ENCODE measurements at regions not wholly inside any gene's neighbourhood (a gene's known extent, or its start where the extent isn't known, plus 50 kb on each side); places are given as distances from the start of the nearest gene placed in this dataset.
"Not testable (repeated sequence)": the region's sequence is repeated elsewhere in the genome, so short reads cannot be mapped to it uniquely, and the experiment has no call there.

DNA sequence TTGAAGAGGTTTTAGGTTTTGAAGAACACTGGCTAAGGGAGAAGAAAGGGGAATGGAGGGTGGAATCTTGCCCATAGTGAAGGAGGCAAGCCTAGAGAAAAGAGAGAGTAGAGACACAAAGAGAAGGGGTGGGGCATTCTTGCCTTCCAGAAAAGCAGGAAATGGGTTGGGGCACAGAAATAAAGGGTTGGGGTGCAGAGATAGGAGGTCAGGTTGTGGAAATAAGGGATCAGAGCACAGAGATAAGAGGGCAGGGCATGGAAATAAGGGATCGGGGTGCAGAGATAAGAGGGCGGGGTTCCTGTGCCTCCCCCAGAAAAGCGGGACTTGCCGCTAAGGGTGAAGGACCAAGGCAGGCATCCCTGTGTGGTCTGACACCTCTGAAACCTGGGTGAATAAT is 69.9 kb downstream of the ALG1L2 start:
- DNase-seq (ENCODE audit: low read depth in 3 of 3, low spot score in 2 of 3), result not testable (repeated sequence)

DNA sequence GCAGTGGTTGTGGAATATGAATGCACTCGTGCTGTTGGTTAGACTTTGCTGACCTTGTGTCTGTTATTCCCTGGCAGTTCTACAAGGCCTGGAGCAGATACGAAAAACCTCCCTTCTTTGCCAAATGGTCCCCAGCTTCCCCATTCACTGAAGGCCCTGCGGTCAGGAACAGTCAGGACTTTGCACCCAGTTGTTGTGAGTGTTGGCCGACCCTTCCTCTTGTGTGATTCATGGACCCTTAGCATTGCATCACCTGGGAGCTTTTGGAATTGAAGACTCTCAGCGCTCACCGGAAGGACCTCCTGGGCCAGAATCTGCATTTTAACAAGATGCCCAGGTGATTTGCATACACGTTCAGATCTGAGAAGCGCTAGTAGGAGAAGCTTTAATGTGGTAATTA is 71.6 kb downstream of the ALG1L2 start:
- not testable (repeated sequence) for DNase-seq (ENCODE audit: low read depth in 3 of 3, low spot score in 2 of 3)

DNA sequence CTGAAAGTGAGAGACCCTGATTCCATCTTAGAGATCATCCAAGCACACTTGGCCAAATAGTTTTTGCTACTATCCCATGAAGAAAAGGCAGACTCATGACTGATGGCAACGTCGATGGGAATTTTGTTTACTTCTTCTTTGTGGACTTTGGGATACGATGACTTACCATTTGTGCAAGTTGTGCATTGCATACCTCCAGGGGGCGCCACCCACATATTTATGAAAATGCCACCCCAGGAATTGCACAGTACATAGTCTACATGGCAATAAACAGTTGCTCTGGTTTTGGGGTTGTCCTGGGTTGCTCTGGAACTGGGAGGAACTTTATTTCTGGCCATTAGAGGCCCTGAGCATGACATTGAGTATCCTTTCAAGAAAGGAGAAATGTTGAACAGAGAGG is 73.8 kb downstream of the ALG1L2 start:
- not testable (repeated sequence) for DNase-seq (ENCODE audit: low read depth in 3 of 3, low spot score in 2 of 3)

DNA sequence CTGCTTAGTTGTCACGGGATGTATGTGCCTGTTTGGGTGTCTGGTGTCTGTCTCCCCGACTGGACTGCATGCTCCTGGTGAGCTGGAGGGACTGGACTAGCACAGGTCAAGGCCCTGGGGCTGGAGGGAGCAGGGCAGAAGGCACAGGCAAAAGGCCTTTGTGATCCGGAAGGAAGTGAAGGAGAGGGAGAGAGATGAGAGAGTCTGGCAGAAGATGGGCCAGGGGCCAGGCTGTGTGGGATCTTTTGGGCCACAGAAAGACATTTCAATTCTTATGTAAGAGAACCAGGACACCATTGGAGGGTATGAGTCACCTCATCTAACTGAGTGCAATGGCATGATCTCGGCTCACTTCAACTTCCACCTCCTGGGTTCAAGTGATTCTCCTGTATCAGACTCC is 85.2 kb downstream of the ALG1L2 start:
- DNase-seq (ENCODE audit: low read depth in 3 of 3, low spot score in 2 of 3), result not testable (repeated sequence)

DNA sequence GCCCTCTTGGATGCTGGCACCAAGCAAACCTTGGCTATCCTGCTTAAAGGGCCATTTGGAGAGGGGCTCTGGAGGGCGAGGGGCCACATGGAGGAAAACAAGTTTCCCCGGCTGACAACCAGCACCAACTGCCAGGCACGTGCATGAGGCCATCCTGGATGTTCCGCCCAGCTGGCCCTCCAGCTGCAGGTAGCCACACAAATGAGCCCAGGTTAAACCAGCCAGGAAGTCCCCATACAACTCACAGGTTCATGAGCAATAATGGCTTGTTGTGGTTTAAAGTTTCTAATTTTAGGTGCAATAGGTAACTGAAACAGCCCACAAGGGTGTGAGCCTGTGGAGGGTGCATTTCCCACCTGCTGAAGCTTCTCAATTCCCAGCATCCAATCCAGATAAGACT is 93.6 kb downstream of the ALG1L2 start:
- not testable (repeated sequence) for DNase-seq (ENCODE audit: low read depth in 3 of 3, low spot score in 2 of 3)

DNA sequence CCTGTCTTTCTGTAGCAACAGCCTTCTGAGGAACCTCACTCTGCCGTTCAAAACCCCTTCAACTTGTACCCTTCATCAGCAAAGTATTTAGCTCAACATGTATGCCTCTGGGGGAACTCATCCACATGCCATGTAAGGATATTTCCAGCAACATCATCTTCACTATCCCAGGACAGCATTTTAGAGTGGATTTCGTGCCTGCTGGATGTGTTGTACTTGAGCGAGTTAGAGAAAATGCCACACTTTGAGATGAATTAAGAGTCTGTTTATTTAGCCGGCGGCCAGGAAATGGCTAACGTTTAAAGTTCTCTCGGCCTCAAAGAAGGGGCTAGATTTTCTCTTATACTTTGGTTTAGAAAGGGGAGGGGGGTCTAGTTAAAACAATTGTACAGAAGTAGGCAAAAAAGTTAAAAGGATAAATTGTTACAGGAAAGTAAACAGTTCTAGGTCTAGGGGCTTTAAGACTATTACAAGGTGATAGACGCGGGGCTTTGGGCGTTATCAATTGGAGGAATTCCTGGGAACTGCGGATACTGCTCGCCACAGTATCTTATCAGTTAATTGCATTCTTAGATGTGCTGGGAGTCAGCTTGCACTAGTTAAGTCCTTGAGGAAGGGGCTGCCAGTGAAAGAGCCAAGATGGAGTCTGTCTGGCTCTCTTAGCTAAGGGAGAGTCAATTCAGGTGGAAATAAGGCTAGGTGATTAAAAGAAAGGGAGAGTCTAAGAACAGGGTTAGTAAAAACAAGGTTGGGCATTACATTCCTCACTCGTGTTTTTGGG is 95.0 kb downstream of the ALG1L2 start:
- not testable (repeated sequence) for DNase-seq (ENCODE audit: low read depth in 3 of 3, low spot score in 2 of 3)

DNA sequence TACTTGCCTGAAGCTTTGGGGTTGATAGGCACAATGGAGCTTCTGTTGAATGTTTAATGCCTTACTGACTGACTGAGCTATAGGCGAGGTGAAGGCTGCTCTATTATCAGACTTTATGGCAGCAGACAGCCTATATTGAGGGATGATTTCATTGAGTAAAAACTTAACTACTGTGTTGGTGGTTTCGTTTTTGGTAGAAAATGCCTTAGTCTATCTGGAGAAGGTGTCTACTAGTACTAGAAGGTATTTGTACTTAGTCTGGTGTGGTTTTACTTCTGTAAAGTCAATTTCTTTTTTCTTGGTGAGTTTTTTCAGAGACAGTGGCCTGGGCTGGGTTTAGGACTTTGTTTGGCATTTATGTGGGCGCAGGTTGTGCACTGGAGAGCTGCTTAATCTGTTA is 97.2 kb downstream of the ALG1L2 start:
- DNase-seq (ENCODE audit: low read depth in 3 of 3, low spot score in 2 of 3), result not testable (repeated sequence)

DNA sequence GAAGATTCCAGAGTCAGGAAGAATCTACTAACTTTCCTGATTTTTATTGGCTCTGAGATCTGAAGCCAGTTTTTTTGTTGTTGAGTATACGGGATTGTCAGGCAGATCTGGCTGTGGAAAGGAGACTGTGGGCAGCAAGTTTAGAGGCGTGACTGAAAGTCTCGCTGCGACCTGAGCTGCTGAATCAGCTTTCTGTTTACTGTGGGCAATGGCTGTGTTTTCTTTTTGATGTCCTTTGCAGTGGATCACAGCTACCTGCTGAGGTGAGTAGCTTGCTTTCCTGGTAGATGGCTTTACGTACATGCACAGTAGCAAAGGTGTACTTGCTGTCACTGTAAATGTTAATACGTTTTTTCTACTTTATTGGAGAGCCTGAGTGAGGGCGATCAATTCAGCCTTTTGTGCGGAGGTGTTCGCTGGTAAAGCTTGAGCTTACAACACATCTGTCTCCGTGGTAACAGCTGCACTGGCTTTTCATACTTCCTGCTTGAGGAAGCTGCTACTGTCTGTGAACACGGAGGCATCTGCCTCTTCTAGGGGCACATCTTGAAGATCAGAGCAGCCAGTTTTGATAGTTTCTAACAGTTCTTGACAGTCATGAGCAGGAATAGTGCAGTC is 97.8 kb downstream of the ALG1L2 start:
- DNase-seq (ENCODE audit: low read depth in 3 of 3, low spot score in 2 of 3), result not testable (repeated sequence)

DNA sequence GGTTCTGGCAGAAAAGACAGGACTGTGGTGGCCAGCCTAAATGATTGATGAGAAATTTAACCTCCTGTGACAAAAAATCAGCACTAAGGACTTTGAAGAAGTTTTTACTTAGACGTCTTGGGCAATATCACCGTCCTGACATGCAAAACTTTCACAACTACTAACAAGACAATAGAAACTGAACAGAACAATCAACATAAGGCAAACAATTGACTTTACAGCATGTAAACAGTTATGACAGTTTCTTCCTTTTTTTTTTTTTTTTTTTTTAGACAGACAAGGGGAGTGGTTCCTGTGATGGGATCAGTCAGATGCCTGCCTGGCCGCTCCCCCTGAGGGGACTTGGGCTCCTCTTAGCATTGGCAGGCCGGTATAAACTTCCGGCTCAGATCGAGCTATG is 100.8 kb downstream of the ALG1L2 start:
- DNase-seq (ENCODE audit: low read depth in 3 of 3, low spot score in 2 of 3), result not testable (repeated sequence)

DNA sequence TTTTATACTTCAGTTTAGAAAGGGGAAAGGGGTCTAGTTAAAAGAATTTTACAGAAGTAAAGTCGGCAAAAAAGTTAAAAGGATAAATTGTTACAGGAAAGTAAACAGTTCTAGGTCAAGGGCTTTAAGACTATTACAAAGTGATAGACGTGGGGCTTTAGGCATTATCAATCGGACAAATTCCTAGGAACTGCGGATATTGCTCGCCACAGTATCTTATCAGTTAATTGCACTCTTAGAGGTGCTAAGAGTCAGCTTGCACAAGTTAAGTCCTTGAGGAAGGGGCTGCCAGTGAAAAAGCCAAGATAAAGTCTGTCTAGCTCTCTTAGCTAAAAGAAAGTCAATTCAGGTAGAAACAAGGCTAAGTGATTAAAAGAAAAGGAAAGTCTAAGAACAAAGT is 102.1 kb downstream of the ALG1L2 start:
- DNase-seq (ENCODE audit: low read depth in 3 of 3, low spot score in 2 of 3), result not testable (repeated sequence)

DNA sequence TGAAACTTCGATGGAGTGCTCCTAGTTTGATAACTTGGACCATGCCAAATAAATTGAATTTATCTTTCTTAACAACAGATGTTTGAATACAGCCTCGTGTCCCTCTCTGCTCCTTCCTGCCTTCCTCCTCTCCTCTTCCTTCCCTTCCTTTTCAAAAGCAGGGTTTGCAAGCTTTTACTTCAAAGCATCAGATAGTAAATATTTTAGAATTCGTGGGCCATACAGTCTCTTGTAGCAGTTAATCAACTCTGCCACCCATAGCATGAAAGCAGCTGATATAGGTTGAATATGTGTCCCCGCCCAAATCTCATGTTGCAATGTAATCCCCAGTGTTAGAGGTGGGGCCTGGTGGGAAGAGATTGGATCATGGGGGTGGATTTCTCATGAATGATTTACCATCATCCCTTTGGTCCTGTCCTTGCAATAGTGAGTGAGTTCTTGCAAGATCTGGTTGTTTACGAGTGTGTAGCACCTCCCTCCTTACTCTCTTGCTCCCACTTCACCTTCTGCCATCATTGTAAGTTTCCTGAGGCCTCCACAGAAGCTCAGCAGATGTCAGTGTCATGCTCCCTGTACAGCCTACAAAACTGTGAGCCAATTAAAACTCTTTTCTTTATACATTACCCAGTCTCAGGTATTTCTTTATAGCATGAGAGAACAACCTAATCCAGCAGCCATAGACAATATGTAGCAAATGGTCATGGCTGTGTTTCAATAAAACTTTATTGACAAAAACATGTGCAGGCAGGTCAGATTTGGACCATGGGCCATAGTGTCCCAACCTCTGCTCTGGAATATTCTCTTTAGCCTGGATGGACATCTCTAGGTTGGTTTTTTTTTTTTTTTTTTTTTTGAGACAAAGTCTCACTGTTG is 102.8 kb downstream of the ALG1L2 start:
- not testable (repeated sequence) for DNase-seq (ENCODE audit: low read depth in 3 of 3, low spot score in 2 of 3)

DNA sequence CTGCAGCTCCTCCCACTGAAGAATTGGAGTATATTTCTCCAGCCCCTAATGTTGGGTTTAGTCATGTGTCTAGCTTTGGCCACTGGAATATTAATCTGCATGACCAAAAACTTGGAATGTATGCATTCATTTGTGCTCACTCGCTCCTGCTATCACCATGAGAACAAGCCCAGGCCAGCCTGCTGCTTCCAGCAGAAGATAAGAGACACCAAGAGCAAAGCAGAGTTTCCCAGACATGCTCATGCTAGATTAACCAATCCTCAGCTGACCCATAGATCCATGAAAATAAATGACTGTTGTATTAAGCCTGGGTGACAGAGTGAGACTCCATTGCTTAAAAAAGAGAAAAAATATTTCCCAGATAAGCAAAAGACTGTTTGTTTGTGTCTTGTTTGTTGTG is 119.6 kb downstream of the ALG1L2 start:
- DNase-seq (ENCODE audit: low read depth in 3 of 3, low spot score in 2 of 3), result not testable (repeated sequence)

DNA sequence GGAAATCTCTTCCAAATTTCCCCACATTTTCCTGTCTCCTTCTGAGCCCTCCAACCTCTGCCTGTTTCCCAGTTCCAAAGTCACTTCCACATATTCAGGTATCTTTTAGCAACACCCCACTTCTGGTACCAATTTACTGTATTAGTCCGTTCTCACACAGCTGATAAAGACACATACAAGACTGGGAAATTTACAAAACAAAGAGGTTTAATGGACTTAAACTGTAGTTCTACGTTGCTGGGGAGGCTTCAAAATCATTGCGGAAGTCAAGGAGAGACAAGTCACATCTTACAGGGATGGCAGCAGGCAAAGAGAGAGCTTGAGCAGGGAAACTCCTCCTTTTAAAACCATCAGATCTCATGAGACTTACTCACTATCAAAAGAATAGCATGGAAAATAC is 122.0 kb downstream of the ALG1L2 start:
- DNase-seq (ENCODE audit: low read depth in 3 of 3, low spot score in 2 of 3), result not testable (repeated sequence)

DNA sequence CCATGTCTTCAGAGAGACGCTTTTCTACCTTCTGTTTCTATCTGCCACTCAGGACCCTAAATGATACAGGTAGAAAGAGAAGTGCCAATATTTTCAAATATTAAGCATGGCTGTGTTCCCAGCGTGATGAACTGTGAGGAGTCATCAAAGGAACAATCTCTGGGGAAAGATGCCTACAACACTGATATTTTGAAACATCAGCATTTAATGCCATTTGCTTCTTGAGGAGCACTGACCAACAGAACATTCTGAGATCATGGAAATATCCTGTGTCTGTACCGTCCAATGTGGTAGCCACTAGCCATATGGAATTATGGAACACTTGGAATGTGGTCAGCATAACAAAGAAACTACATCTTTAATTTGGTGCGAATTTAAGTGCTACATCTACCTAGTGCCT is 117.9 kb upstream of the COL6A5 start:
- no peak for DNase-seq (ENCODE audit: low read depth in 3 of 3, low spot score in 2 of 3)

DNA sequence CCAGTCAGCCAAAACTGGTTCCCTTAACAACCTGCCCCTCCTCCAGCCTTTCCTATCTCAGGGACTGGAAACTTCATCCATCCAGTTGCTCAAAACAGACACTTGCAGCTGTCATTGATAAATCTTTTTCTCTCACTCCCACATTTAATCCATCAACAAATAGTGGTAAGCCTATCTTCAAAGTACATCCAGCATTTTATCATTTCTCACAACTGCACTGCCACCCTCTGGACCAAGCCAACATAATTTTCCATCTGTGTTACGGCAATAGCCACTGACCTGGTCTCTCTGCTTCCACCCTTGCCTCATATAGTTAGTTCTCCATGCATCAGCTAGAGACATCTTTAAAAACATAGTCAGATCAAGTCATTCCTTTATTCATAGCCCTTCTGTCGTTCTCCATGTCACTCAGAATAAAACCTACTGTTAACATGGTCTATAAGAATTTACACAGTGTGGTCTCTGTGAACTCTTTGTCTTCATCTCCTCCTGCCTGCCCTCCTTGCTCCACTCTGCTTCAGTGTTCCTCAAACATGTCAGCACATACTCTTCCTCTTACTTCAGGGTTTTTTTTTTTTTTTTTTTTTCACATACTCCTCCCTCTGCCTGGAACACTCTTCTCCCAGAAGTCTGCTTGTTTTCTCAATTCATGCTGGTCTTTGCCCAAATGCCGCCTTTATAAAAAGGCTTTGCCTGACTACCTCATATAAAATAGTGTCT is 102.5 kb upstream of the COL6A5 start:
- DNase-seq (ENCODE audit: low read depth in 3 of 3, low spot score in 2 of 3), result peak; percentile 17 to 21 (median 18)

DNA sequence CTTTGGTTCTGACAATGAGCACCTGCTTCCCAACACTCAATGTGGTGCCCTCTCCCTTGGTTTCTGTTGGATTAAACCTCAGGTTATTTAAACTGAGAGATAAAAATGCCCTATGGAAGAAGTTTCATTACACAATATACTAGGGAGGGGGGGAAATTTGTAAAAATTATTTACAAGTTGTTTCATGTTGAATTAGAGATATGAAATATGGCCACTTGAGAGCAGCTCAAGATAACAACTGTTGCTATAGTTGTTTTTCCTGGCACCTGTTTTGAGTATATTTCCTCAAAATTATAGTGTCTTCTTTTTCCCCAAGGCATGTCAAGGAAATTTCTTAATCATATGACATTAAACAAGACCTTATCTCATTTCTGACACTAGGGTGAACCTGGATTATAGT is 101.7 kb upstream of the COL6A5 start:
- DNase-seq (ENCODE audit: low read depth in 3 of 3, low spot score in 2 of 3), result no peak

DNA sequence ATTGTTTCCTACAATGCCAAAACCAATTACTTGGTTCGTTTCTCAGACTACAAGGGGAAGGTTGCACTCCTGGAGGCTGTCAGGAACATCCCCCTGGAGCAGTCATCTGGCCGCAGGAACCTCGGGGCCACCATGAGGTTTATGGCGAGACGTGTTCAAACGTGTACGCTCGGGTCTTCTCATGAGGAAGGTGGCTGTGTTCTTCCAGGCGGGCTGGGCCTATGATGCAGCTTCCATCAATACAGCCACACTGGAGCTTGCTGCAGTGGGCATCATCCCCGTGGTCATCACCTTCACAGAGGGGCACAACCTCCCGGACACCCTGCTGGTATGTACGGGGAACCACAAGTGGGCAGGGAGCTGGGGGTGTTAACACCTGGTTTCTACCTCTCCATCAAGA is 94.5 kb upstream of the COL6A5 start:
- no peak for DNase-seq (ENCODE audit: low read depth in 3 of 3, low spot score in 2 of 3)

DNA sequence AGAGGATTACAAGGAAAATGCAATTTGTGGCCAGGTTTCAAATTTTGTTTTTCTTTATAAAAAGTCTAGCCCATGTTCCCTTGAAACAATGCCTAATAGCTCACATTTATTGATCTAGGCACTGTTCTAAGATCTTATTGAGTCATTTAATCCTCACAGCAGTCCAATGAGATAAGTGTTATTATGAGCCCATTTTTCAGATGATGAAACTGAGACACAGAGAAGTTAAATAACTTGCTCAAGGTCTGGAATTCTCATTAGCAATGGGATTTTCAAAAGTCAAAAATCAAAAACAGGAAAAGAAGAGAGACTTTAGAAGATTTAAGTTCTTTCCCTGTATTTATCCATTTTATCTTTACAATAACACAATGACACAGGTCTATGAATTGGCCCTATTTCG is 90.0 kb upstream of the COL6A5 start:
- DNase-seq (ENCODE audit: low read depth in 3 of 3, low spot score in 2 of 3), result no peak

DNA sequence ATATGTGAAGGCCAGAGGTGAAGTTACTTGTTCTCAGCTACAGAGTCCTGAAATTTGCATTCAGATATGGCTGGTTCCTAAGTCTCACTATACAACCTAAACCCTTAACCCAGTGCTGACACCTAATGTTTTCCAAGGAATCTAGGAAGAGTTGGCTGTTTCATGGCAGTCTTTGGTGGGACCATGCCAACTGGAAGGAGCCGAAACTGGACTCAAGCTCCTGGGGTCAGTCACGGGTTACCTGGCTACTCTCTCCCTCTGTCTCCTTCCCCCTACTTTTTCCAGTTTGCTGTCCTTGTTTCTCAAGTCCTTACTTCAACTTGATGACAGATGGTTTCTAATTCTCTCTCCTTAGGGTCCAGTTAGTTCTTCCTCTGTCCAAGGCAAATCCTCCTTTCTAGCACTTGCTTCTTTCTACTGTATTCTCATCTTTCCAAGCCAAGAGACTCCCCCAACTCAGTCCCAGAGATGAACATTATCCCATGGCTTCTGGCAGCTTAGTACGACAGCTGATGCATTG is 88.6 kb upstream of the COL6A5 start:
- DNase-seq (ENCODE audit: low read depth in 3 of 3, low spot score in 2 of 3), result no peak

DNA sequence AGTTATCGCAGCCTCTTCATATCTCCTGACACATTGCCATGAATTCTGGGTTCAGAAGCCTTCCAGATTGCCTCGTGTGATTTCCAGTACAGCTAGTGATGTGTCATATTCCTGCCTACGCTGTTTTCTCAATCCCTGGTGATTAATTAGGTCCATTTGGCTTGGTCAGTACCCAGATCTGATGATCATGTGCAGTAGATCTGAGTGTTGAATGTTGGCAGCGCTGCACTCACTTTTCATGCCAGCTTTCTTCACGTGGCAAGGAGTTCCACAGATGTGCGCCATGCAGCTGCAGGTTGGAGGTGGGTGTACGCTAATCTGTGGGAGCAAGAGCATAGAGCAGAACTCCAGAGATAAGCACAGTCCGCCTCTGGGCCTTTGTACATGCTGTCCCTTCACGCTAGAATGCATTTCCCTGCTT is 86.9 kb upstream of the COL6A5 start:
- no peak for DNase-seq (ENCODE audit: low read depth in 3 of 3, low spot score in 2 of 3)
